ENCODE measurements at regions not wholly inside any gene's neighbourhood (a gene's known extent, or its start where the extent isn't known, plus 50 kb on each side); places are given as distances from the start of the nearest gene placed in this dataset.

DNA sequence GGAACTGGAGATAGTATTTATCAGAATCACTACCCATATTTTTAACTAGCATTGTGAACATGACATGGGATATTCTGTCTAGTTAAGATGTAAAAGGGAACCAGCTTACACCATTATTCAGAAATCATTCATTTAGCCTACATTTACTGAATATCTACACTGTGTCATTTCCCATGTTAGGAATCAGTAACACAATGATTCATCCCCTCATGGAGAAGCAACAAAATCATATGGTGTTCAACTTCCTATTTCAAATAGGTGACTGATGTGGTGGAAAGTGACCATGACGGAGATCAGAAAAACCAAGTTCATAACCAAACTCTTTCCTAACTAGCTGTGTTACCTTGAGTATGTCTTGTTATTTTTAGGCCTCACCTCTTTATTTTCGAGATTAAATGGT lies 550.0 kb upstream of the TUSC1 start:
- TF ChIP-seq GATA3 (IDR thresholded peaks at IDR 0.05; ENCODE audit: low read depth, low read length) (no peak), GATA2 (IDR thresholded peaks at IDR 0.05; ENCODE audit: low read depth, low read length) (no peak)
